ENCODE measurements at regions not wholly inside any gene's neighbourhood (a gene's known extent, or its start where the extent isn't known, plus 50 kb on each side); places are given as distances from the start of the nearest gene placed in this dataset.

GRCh38 chr15:77557564-77557963 lies 75.1 kb downstream of the LINGO1 start:
- WGBS (ENCODE audit: low lambda C conversion rate) = no CpG with 5 or more reads among the region's 1 CpG
- no peaks in the 10 kb centered on the region for H3K79me2 ChIP-seq (ENCODE audit: insufficient read depth, low read length)
- ChIA-PET CTCF (ENCODE audit: low intra/inter-chr PET ratio, low total read pairs) (no interaction called here), POLR2A (no interaction called here)
- FAIRE-seq (no peak), DNase-seq (ENCODE audit: low spot score) (no peak), ATAC-seq (no peak)
- TF ChIP-seq CENPT (CRISPR knock-in tag; IDR thresholded peaks at IDR 0.05; ENCODE audit: low read depth) (no peak), NR3C1 (CRISPR knock-in tag; IDR thresholded peaks at IDR 0.05) (no peak), ZNF674 (CRISPR knock-in tag; IDR thresholded peaks at IDR 0.05; ENCODE audit: low read depth) (no peak), RFXAP (CRISPR knock-in tag; IDR thresholded peaks at IDR 0.05; ENCODE audit: borderline replicate concordance) (no peak), MAFF (IDR thresholded peaks at IDR 0.05; ENCODE audit: low read depth, low read length) (no peak), ZMYM2 (CRISPR knock-in tag; IDR thresholded peaks at IDR 0.05) (no peak), ISX (CRISPR knock-in tag; conservative IDR thresholded peaks at IDR 0.05) (no peak), DNMT1 (CRISPR knock-in tag; IDR thresholded peaks at IDR 0.05) (no peak)
- TF ChIP-seq, protein P1, sequence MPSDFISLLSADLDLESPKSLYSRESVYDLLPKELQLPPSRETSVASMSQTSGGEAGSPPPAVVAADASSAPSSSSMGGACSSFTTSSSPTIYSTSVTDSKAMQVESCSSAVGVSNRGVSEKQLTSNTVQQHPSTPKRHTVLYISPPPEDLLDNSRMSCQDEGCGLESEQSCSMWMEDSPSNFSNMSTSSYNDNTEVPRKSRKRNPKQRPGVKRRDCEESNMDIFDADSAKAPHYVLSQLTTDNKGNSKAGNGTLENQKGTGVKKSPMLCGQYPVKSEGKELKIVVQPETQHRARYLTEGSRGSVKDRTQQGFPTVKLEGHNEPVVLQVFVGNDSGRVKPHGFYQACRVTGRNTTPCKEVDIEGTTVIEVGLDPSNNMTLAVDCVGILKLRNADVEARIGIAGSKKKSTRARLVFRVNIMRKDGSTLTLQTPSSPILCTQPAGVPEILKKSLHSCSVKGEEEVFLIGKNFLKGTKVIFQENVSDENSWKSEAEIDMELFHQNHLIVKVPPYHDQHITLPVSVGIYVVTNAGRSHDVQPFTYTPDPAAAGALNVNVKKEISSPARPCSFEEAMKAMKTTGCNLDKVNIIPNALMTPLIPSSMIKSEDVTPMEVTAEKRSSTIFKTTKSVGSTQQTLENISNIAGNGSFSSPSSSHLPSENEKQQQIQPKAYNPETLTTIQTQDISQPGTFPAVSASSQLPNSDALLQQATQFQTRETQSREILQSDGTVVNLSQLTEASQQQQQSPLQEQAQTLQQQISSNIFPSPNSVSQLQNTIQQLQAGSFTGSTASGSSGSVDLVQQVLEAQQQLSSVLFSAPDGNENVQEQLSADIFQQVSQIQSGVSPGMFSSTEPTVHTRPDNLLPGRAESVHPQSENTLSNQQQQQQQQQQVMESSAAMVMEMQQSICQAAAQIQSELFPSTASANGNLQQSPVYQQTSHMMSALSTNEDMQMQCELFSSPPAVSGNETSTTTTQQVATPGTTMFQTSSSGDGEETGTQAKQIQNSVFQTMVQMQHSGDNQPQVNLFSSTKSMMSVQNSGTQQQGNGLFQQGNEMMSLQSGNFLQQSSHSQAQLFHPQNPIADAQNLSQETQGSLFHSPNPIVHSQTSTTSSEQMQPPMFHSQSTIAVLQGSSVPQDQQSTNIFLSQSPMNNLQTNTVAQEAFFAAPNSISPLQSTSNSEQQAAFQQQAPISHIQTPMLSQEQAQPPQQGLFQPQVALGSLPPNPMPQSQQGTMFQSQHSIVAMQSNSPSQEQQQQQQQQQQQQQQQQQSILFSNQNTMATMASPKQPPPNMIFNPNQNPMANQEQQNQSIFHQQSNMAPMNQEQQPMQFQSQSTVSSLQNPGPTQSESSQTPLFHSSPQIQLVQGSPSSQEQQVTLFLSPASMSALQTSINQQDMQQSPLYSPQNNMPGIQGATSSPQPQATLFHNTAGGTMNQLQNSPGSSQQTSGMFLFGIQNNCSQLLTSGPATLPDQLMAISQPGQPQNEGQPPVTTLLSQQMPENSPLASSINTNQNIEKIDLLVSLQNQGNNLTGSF (CRISPR knock-in tag; IDR thresholded peaks at IDR 0.05) = no peak
- TF ChIP-seq, protein P2, sequence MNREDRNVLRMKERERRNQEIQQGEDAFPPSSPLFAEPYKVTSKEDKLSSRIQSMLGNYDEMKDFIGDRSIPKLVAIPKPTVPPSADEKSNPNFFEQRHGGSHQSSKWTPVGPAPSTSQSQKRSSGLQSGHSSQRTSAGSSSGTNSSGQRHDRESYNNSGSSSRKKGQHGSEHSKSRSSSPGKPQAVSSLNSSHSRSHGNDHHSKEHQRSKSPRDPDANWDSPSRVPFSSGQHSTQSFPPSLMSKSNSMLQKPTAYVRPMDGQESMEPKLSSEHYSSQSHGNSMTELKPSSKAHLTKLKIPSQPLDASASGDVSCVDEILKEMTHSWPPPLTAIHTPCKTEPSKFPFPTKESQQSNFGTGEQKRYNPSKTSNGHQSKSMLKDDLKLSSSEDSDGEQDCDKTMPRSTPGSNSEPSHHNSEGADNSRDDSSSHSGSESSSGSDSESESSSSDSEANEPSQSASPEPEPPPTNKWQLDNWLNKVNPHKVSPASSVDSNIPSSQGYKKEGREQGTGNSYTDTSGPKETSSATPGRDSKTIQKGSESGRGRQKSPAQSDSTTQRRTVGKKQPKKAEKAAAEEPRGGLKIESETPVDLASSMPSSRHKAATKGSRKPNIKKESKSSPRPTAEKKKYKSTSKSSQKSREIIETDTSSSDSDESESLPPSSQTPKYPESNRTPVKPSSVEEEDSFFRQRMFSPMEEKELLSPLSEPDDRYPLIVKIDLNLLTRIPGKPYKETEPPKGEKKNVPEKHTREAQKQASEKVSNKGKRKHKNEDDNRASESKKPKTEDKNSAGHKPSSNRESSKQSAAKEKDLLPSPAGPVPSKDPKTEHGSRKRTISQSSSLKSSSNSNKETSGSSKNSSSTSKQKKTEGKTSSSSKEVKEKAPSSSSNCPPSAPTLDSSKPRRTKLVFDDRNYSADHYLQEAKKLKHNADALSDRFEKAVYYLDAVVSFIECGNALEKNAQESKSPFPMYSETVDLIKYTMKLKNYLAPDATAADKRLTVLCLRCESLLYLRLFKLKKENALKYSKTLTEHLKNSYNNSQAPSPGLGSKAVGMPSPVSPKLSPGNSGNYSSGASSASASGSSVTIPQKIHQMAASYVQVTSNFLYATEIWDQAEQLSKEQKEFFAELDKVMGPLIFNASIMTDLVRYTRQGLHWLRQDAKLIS (CRISPR knock-in tag; IDR thresholded peaks at IDR 0.05) = no peak
- in situ Hi-C loops (cut with HindIII; ENCODE audit: extremely low pct_ligation_motif_present, low pct_unique_long_range_greater_than_20kb) (no loop called here), intact Hi-C loops (cut with micrococcal nuclease; ENCODE audit: unreplicated experiment) (no loop called here)
- H3K4me1 ChIP-seq (ENCODE audit: insufficient read depth, low read length) = peaks cover 26% of the 10 kb centered on the region
- no peak overlapping the region for H3K4me3 ChIP-seq (replicated peaks in 1 of 3; ENCODE audit: insufficient read depth in 1 of 3, low read depth in 2 of 3, low read length in 3 of 3)
- no peaks in the 10 kb centered on the region for H4K20me1 ChIP-seq (ENCODE audit: insufficient read depth, low read length)
- H2AFZ ChIP-seq (ENCODE audit: low read length) = no peak overlapping the region
- peaks cover 4 to 29% of the 10 kb centered on the region in 2 experiments; a peak in 3 of 5 replicates for H3K27me3 ChIP-seq (ENCODE audit: control insufficient read depth in 1 of 2, insufficient read depth in 2 of 2, low read length in 2 of 2)
- no peak overlapping the region for H3K9ac ChIP-seq (ENCODE audit: insufficient read depth, low read depth, low read length)
- no peak overlapping the region for H3K27ac ChIP-seq (ENCODE audit: extremely low read length, insufficient read depth, low read length)
- H3K4me2 ChIP-seq (ENCODE audit: low read depth, low read length) = no peak overlapping the region
- no TSS peak for BruUV-seq (replicated peaks)
- H3K36me3 ChIP-seq (replicated peaks in 1 of 2; ENCODE audit: control insufficient read depth in 1 of 2, insufficient read depth in 2 of 2, low read length in 2 of 2) = no peaks in the 10 kb centered on the region
- H3K9me3 ChIP-seq (ENCODE audit: low read length) = no peaks in the 10 kb centered on the region

All from HepG2 (cell line).